Activated naive CD8-positive, alpha-beta T cell treated with anti-CD3 and anti-CD28 coated beads, Interleukin-2, amount 10 ng/mL, durations not matched to agents 7 days and 5 days (primary cell): ENCODE measurements at regions not wholly inside any gene's neighbourhood (a gene's known extent, or its start where the extent isn't known, plus 50 kb on each side); places are given as distances from the start of the nearest gene placed in this dataset.

ENCODE experiments used
- ATAC-seq: fragments of 150-1000 bp; cut with Tn5 transposase; one replicate; pipeline ENCODE4 v1.10.0; 2021; ENCODE audit warnings: low read depth, moderate library complexity
- POLR2A ChIA-PET: fragments of 350-600 bp; sonication (Branson Sonifier 250); formaldehyde crosslinking; loops from one replicate; lab custom pipeline; 2021; ENCODE audit warnings: antibody characterized with exemption; lab: Charles Lee
- DNase-seq: peaks from one replicate; pipeline ENCODE4 v3.0.0; 2021
- H3K27ac Mint-ChIP-seq: one replicate; pipeline ENCODE4 v1.8.0; 2022; ENCODE audit warnings: mild to moderate bottlenecking, mixed read lengths
- H3K27me3 Mint-ChIP-seq: one replicate; pipeline ENCODE4 v1.8.0; 2022; ENCODE audit warnings: mild to moderate bottlenecking, moderate library complexity, mixed read lengths
- H3K36me3 Mint-ChIP-seq: one replicate; pipeline ENCODE4 v1.8.0; 2021; ENCODE audit warnings: mild to moderate bottlenecking, mixed read lengths
- H3K4me1 Mint-ChIP-seq: one replicate; pipeline ENCODE4 v1.8.0; 2021; ENCODE audit warnings: mixed read lengths
- H3K4me3 Mint-ChIP-seq: one replicate; pipeline ENCODE4 v1.8.0; 2022; ENCODE audit warnings: mild to moderate bottlenecking, moderate library complexity, mixed read lengths
- H3K9me3 Mint-ChIP-seq: one replicate; pipeline ENCODE4 v1.8.0; 2021; ENCODE audit warnings: mixed read lengths

GRCh38 chr6:17047889-17048288, 54.0 kb upstream of the STMND1 start:
- Mint-ChIP-seq H3K4me3 (no peak overlapping the region), H3K9me3 (peaks cover 1% of the 10 kb centered on the region), H3K36me3 (no peaks in the 10 kb centered on the region), H3K4me1 (no peaks in the 10 kb centered on the region), H3K27me3 (peaks cover 6% of the 10 kb centered on the region), H3K27ac (no peak overlapping the region)
- no peak for ATAC-seq
- no peak for DNase-seq
- POLR2A ChIA-PET: no interaction called here

GRCh38 chr6:17045581-17046322, 56.1 kb upstream of the STMND1 start:
- ATAC-seq: no peak
- no peaks in the 10 kb centered on the region for H3K4me1 Mint-ChIP-seq
- no peak for DNase-seq
- H3K36me3 Mint-ChIP-seq: no peaks in the 10 kb centered on the region
- POLR2A ChIA-PET: no interaction called here
- peaks cover 10% of the 10 kb centered on the region for H3K27me3 Mint-ChIP-seq
- no peak overlapping the region for H3K4me3 Mint-ChIP-seq
- H3K9me3 Mint-ChIP-seq: peaks cover 1% of the 10 kb centered on the region
- H3K27ac Mint-ChIP-seq: no peak overlapping the region

GRCh38 chr6:17043148-17043522, 58.7 kb upstream of the STMND1 start:
- ATAC-seq: no peak
- peaks cover 10% of the 10 kb centered on the region for H3K27me3 Mint-ChIP-seq
- H3K4me1 Mint-ChIP-seq: no peaks in the 10 kb centered on the region
- no peak for DNase-seq
- no peak overlapping the region for H3K27ac Mint-ChIP-seq
- H3K9me3 Mint-ChIP-seq: peaks cover 3% of the 10 kb centered on the region
- POLR2A ChIA-PET: no interaction called here
- no peak overlapping the region for H3K4me3 Mint-ChIP-seq
- no peaks in the 10 kb centered on the region for H3K36me3 Mint-ChIP-seq

- H3K27ac Mint-ChIP-seq: no peak overlapping the region
- POLR2A ChIA-PET: no interaction called here
- ATAC-seq: no peak
- no peaks in the 10 kb centered on the region for H3K4me1 Mint-ChIP-seq
- H3K9me3 Mint-ChIP-seq: peaks cover 3% of the 10 kb centered on the region
- DNase-seq: no peak
- no peak overlapping the region for H3K4me3 Mint-ChIP-seq
- peaks cover 10% of the 10 kb centered on the region for H3K27me3 Mint-ChIP-seq
- no peaks in the 10 kb centered on the region for H3K36me3 Mint-ChIP-seq
Observed at GRCh38 chr6:17042422-17043147, 59.3 kb upstream of the STMND1 start.

- POLR2A ChIA-PET: no interaction called here
- ATAC-seq (no peak), DNase-seq (no peak)
- Mint-ChIP-seq H3K4me3 (no peak overlapping the region), H3K27me3 (peaks cover 13% of the 10 kb centered on the region), H3K27ac (no peak overlapping the region), H3K4me1 (no peaks in the 10 kb centered on the region), H3K9me3 (peaks cover 3% of the 10 kb centered on the region), H3K36me3 (no peaks in the 10 kb centered on the region)
Observed at GRCh38 chr6:17039266-17039665, 62.6 kb upstream of the STMND1 start.

- POLR2A ChIA-PET: no interaction called here
Observed at GRCh38 chr6:17038316-17038715, 63.5 kb upstream of the STMND1 start.

GRCh38 chr6:17036065-17036393, 65.8 kb upstream of the STMND1 start:
- no peaks in the 10 kb centered on the region for H3K36me3 Mint-ChIP-seq
- H3K9me3 Mint-ChIP-seq: peaks cover 1% of the 10 kb centered on the region
- DNase-seq (no peak), ATAC-seq (no peak)
- H3K4me1 Mint-ChIP-seq: no peaks in the 10 kb centered on the region
- no peak overlapping the region for H3K27ac Mint-ChIP-seq
- POLR2A ChIA-PET: no interaction called here
- peaks cover 5% of the 10 kb centered on the region for H3K27me3 Mint-ChIP-seq
- no peak overlapping the region for H3K4me3 Mint-ChIP-seq

More at GRCh38 chr6:17038316-17038715, 63.5 kb upstream of the STMND1 start:
- Mint-ChIP-seq H3K9me3 (peaks cover 3% of the 10 kb centered on the region), H3K4me3 (no peak overlapping the region), H3K4me1 (no peaks in the 10 kb centered on the region), H3K27me3 (peaks cover 12% of the 10 kb centered on the region), H3K27ac (no peak overlapping the region), H3K36me3 (no peaks in the 10 kb centered on the region)
- DNase-seq: no peak
- ATAC-seq: no peak

GRCh38 chr6:17035257-17036064, 66.4 kb upstream of the STMND1 start:
- Mint-ChIP-seq H3K9me3 (peaks cover 1% of the 10 kb centered on the region), H3K27ac (no peak overlapping the region), H3K36me3 (no peaks in the 10 kb centered on the region), H3K27me3 (peaks cover 5% of the 10 kb centered on the region), H3K4me1 (no peaks in the 10 kb centered on the region), H3K4me3 (no peak overlapping the region)
- no peak for ATAC-seq
- POLR2A ChIA-PET: no interaction called here
- no peak for DNase-seq

- POLR2A ChIA-PET: no interaction called here
- Mint-ChIP-seq H3K27me3 (peaks cover 3% of the 10 kb centered on the region), H3K4me3 (no peak overlapping the region), H3K27ac (no peak overlapping the region), H3K36me3 (no peaks in the 10 kb centered on the region), H3K9me3 (peaks cover 1% of the 10 kb centered on the region), H3K4me1 (no peaks in the 10 kb centered on the region)
- ATAC-seq (no peak), DNase-seq (no peak)
Observed at GRCh38 chr6:17033746-17034145, 68.1 kb upstream of the STMND1 start.

- no peaks in the 10 kb centered on the region for H3K4me1 Mint-ChIP-seq
- no peak overlapping the region for H3K4me3 Mint-ChIP-seq
- POLR2A ChIA-PET: no interaction called here
- peaks cover 2% of the 10 kb centered on the region for H3K27me3 Mint-ChIP-seq
- H3K9me3 Mint-ChIP-seq: no peaks in the 10 kb centered on the region
- no peaks in the 10 kb centered on the region for H3K36me3 Mint-ChIP-seq
- H3K27ac Mint-ChIP-seq: no peak overlapping the region
- ATAC-seq (no peak), DNase-seq (no peak)
Observed at GRCh38 chr6:17032988-17033634, 68.7 kb upstream of the STMND1 start.

- no peak overlapping the region for H3K27ac Mint-ChIP-seq
- DNase-seq (no peak), ATAC-seq (no peak)
- POLR2A ChIA-PET: no interaction called here
- H3K4me1 Mint-ChIP-seq: no peaks in the 10 kb centered on the region
- H3K9me3 Mint-ChIP-seq: no peaks in the 10 kb centered on the region
- H3K36me3 Mint-ChIP-seq: no peaks in the 10 kb centered on the region
- H3K4me3 Mint-ChIP-seq: no peak overlapping the region
- peaks cover 2% of the 10 kb centered on the region for H3K27me3 Mint-ChIP-seq
Observed at GRCh38 chr6:17032590-17032987, 69.3 kb upstream of the STMND1 start.

- ATAC-seq (no peak), DNase-seq (no peak)
- no peak overlapping the region for H3K27ac Mint-ChIP-seq
- H3K4me1 Mint-ChIP-seq: no peaks in the 10 kb centered on the region
- no peaks in the 10 kb centered on the region for H3K36me3 Mint-ChIP-seq
- H3K27me3 Mint-ChIP-seq: peaks cover 2% of the 10 kb centered on the region
- peaks cover 1% of the 10 kb centered on the region for H3K9me3 Mint-ChIP-seq
- H3K4me3 Mint-ChIP-seq: no peak overlapping the region
- POLR2A ChIA-PET: no interaction called here
Observed at GRCh38 chr6:17031961-17032360, 69.9 kb upstream of the STMND1 start.

GRCh38 chr6:17027441-17027840, 74.4 kb upstream of the STMND1 start:
- no peaks in the 10 kb centered on the region for H3K4me1 Mint-ChIP-seq
- peaks cover 6% of the 10 kb centered on the region for H3K27me3 Mint-ChIP-seq
- POLR2A ChIA-PET: no interaction called here
- H3K9me3 Mint-ChIP-seq: peaks cover 1% of the 10 kb centered on the region
- DNase-seq (no peak), ATAC-seq (no peak)
- H3K36me3 Mint-ChIP-seq: no peaks in the 10 kb centered on the region
- H3K27ac Mint-ChIP-seq: no peak overlapping the region
- no peak overlapping the region for H3K4me3 Mint-ChIP-seq
